SK-N-SH (cell line): ENCODE measurements at regions not wholly inside any gene's neighbourhood (a gene's known extent, or its start where the extent isn't known, plus 50 kb on each side); places are given as distances from the start of the nearest gene placed in this dataset.
"Not testable (repeated sequence)": the region's sequence is repeated elsewhere in the genome, so short reads cannot be mapped to it uniquely, and the experiment has no call there.

Source experiments
- CTCF ChIA-PET: fragments of 300-600, 350-600 bp; formaldehyde crosslinking; extraction: SDS; loops from one replicate; lab custom pipeline; 2021; lab: Yijun Ruan, JAX
- POLR2A ChIA-PET: fragments of 350-600 bp; sonication (Branson Sonifier 250); formaldehyde crosslinking; extraction: SDS; loops from one replicate; lab custom pipeline; 2020; ENCODE audit warnings: antibody characterized with exemption, inconsistent platforms; lab: Yijun Ruan, JAX
- DNase-seq: peaks from one replicate; pipeline ENCODE4 v3.0.0; 2012
- H2AFZ ChIP-seq: fragments of 200-600 bp; sonication (generic); 2 replicates; pipeline ENCODE4 v1.8.1; 2016; ENCODE audit warnings: antibody characterized with exemption, mild to moderate bottlenecking, low read depth
- H3F3A ChIP-seq: fragments of 200-600 bp; sonication (generic); replicated peaks from 2 replicates; pipeline ENCODE3; 2016; ENCODE audit warnings: antibody characterized with exemption, mild to moderate bottlenecking; ENCODE audit not compliant: insufficient read depth
- H3K27ac ChIP-seq, 2 experiments: fragments of 200-500 bp in 1 of 2; fragments of 200-600 bp in 1 of 2; sonication (Bioruptor generic) in 1 of 2; sonication (generic), shearing (Covaris generic) in 1 of 2; 2 replicates each; pipeline versions ENCODE4 v1.5.1 to v1.6.1; 2014 to 2016; ENCODE audit warnings: low read depth in 2 of 2, inconsistent platforms in 1 of 2, low read length in 1 of 2, mild to moderate bottlenecking in 1 of 2, mixed read lengths in 1 of 2
- H3K27me3 ChIP-seq: fragments of 200-600 bp; sonication (generic), shearing (Covaris generic); 2 replicates; pipeline ENCODE4 v1.6.1; 2016; ENCODE audit warnings: mixed run types; ENCODE audit not compliant: insufficient read depth
- H3K36me3 ChIP-seq, 2 experiments: fragments of 200-500 bp in 1 of 2; fragments of 200-600 bp in 1 of 2; sonication (Bioruptor generic) in 1 of 2; sonication (generic) in 1 of 2; replicated peaks in 1 of 2; 2 replicates each; pipeline versions ENCODE3 to v1.5.1; 2014 to 2016; ENCODE audit warnings: low read length in 1 of 2, mild to moderate bottlenecking in 1 of 2; ENCODE audit not compliant: insufficient read depth in 2 of 2, control insufficient read depth in 1 of 2
- H3K4me1 ChIP-seq, 2 experiments: fragments of 200-500 bp in 1 of 2; fragments of 200-600 bp in 1 of 2; sonication (Bioruptor generic) in 1 of 2; sonication (generic), shearing (Covaris generic) in 1 of 2; 2 replicates each; pipeline versions ENCODE4 v1.5.1 to v1.6.1; 2014 to 2016; ENCODE audit warnings: low read depth in 1 of 2, low read length in 1 of 2, mixed run types in 1 of 2; ENCODE audit not compliant: insufficient read depth in 2 of 2, control insufficient read depth in 1 of 2
- H3K4me2 ChIP-seq: fragments of 200-600 bp; sonication (generic), shearing (Covaris generic); 2 replicates; pipeline ENCODE4 v1.6.1; 2017; ENCODE audit warnings: mixed run types
- H3K4me3 ChIP-seq, 2 experiments: fragments of 200-500 bp in 1 of 2; fragments of 200-600 bp in 1 of 2; sonication (Bioruptor generic) in 1 of 2; sonication (generic), shearing (Covaris generic) in 1 of 2; 2 replicates each; pipeline versions ENCODE4 v1.5.1 to v1.8.1; 2014 to 2016; ENCODE audit warnings: low read depth in 2 of 2, inconsistent platforms in 1 of 2, low read length in 1 of 2, mild to moderate bottlenecking in 1 of 2, mixed read lengths in 1 of 2, moderate library complexity in 1 of 2
- H3K79me2 ChIP-seq: fragments of 200-600 bp; sonication (generic); 2 replicates; pipeline ENCODE4 v1.8.1; 2017; ENCODE audit warnings: mild to moderate bottlenecking; ENCODE audit not compliant: insufficient read depth
- H3K9ac ChIP-seq: fragments of 200-600 bp; sonication (generic); 2 replicates; pipeline ENCODE4 v1.6.1; 2017; ENCODE audit warnings: mixed run types
- H3K9me2 ChIP-seq: fragments of 200-600 bp; sonication (generic); 2 replicates; pipeline ENCODE4 v1.6.1; 2017; ENCODE audit warnings: mixed run types
- H3K9me3 ChIP-seq: fragments of 200-600 bp; sonication (generic); 2 replicates; pipeline ENCODE4 v1.6.1; 2017; ENCODE audit warnings: mixed run types, mild to moderate bottlenecking, moderate library complexity
- H4K20me1 ChIP-seq: fragments of 200-600 bp; sonication (generic); 2 replicates; pipeline ENCODE4 v1.6.1; 2017; ENCODE audit warnings: mild to moderate bottlenecking, mixed run types; ENCODE audit not compliant: insufficient read depth
- CHD2 ChIP-seq: fragments of 150-350 bp; IDR thresholded peaks from 2 replicates; pipeline ENCODE4 v1.6.1; 2018; ENCODE audit warnings: low read length; ENCODE audit not compliant: partially characterized antibody
- ELF1 ChIP-seq: IDR thresholded peaks from 2 replicates; pipeline ENCODE4 v1.4.0; 2012
- FOXM1 ChIP-seq: IDR thresholded peaks from 2 replicates; pipeline ENCODE4 v1.4.0; 2012; ENCODE audit warnings: low read depth, mild to moderate bottlenecking
- GABPA ChIP-seq: IDR thresholded peaks from 2 replicates; pipeline ENCODE4 v1.4.0; 2012; ENCODE audit warnings: low read depth, mild to moderate bottlenecking
- JUND ChIP-seq: IDR thresholded peaks from 2 replicates; pipeline ENCODE4 v1.4.0; 2012
- MAX ChIP-seq: IDR thresholded peaks from 2 replicates; pipeline ENCODE4 v1.4.0; 2012; ENCODE audit warnings: low read depth
- MEF2A ChIP-seq: IDR thresholded peaks from 2 replicates; pipeline ENCODE4 v1.4.0; 2012; ENCODE audit warnings: low read depth, borderline replicate concordance
- NFIC ChIP-seq: IDR thresholded peaks from 2 replicates; pipeline ENCODE4 v1.4.0; 2012; ENCODE audit warnings: borderline replicate concordance
- POLR2AphosphoS5 ChIP-seq: IDR thresholded peaks from 2 replicates; pipeline ENCODE4 v1.6.1; 2012; ENCODE audit warnings: low read depth, low read length
- RCOR1 ChIP-seq: fragments of 150-350 bp; IDR thresholded peaks from 2 replicates; pipeline ENCODE4 v1.6.1; 2017; ENCODE audit warnings: antibody characterized with exemption, low read length
- SIN3A ChIP-seq: IDR thresholded peaks from 2 replicates; pipeline ENCODE4 v1.6.1; 2012; ENCODE audit warnings: low read depth, mild to moderate bottlenecking, low read length, moderate library complexity, borderline replicate concordance
- SMC3 ChIP-seq: IDR thresholded peaks from 2 replicates; pipeline ENCODE4 v1.6.1; 2012; ENCODE audit warnings: low read depth, low read length, improper control_type of control experiment
- TAF1 ChIP-seq: IDR thresholded peaks from 2 replicates; pipeline ENCODE4 v1.6.1; 2012; ENCODE audit warnings: low read depth, mild to moderate bottlenecking, low read length, moderate library complexity, borderline replicate concordance
- TCF12 ChIP-seq: IDR thresholded peaks from 2 replicates; pipeline ENCODE4 v1.4.0; 2012
- TEAD4 ChIP-seq: IDR thresholded peaks from 2 replicates; pipeline ENCODE4 v1.4.0; 2012; ENCODE audit warnings: mild to moderate bottlenecking, borderline replicate concordance; ENCODE audit not compliant: insufficient read depth
- WGBS: methylation state at CpG from one replicate; pipeline ENCODE4 v1.1.6; 2017; ENCODE audit warnings: low lambda C conversion rate; 5-methylcytosine and 5-hydroxymethylcytosine counted together

GRCh38 chr6:147449405-147450161, 58.9 kb upstream of the SAMD5 start (continued):
- TF ChIP-seq CHD2 (no peak), ELF1 (no peak), RCOR1 (no peak)

GRCh38 chr6:147453361-147453760, 55.1 kb upstream of the SAMD5 start:
- Histone ChIP-seq H3K4me3 (no peak overlapping the region), H3F3A (no peaks in the 10 kb centered on the region), H4K20me1 (no peaks in the 10 kb centered on the region), H2AFZ (no peak overlapping the region), H3K79me2 (no peaks in the 10 kb centered on the region), H3K27ac (no peak overlapping the region), H3K4me2 (no peak overlapping the region), H3K36me3 (no peaks in the 10 kb centered on the region), H3K4me1 (no peaks in the 10 kb centered on the region), H3K9me3 (no peaks in the 10 kb centered on the region), H3K9me2 (no peaks in the 10 kb centered on the region), H3K27me3 (no peaks in the 10 kb centered on the region), H3K9ac (no peak overlapping the region)
- CTCF ChIA-PET = no interaction called here
- TF ChIP-seq MEF2A (no peak), SMC3 (no peak), POLR2AphosphoS5 (no peak), NFIC (no peak), JUND (no peak), TAF1 (no peak), SIN3A (no peak), MAX (no peak), RCOR1 (no peak), TEAD4 (no peak), GABPA (no peak), FOXM1 (no peak), TCF12 (no peak), ELF1 (no peak)
- POLR2A ChIA-PET = no interaction called here
- 5% methylated on average over 4 of the region's 4 CpGs for WGBS
- no peak for DNase-seq

- H3K79me2 ChIP-seq, H3K9ac ChIP-seq, H3K9me3 ChIP-seq, CTCF ChIA-PET, H3F3A ChIP-seq, H3K4me2 ChIP-seq, H3K9me2 ChIP-seq, H2AFZ ChIP-seq, H3K36me3 ChIP-seq, H3K4me3 ChIP-seq, H3K4me1 ChIP-seq, H3K27me3 ChIP-seq, H4K20me1 ChIP-seq, POLR2A ChIA-PET, DNase-seq, H3K27ac ChIP-seq: not testable (repeated sequence)
- 35% methylated on average over 2 of the region's 2 CpGs for WGBS
Observed at GRCh38 chr6:147454862-147455261, 53.6 kb upstream of the SAMD5 start.
